GM12878 (cell line): ENCODE measurements at regions not wholly inside any gene's neighbourhood (a gene's known extent, or its start where the extent isn't known, plus 50 kb on each side); places are given as distances from the start of the nearest gene placed in this dataset.

Experiments used
- CEBPB ChIP-seq, 2 experiments: fragments of 150-350 bp in 1 of 2; IDR thresholded peaks; 2 replicates each; pipeline ENCODE4 v1.6.1; 2012 to 2014; ENCODE audit warnings: low read depth in 2 of 2, low read length in 2 of 2, borderline replicate concordance in 1 of 2, inconsistent platforms in 1 of 2
- JUND ChIP-seq: IDR thresholded peaks from 2 replicates; pipeline ENCODE4 v1.6.1; 2012; ENCODE audit warnings: low read depth, mild to moderate bottlenecking, low read length, improper control_type of control experiment, moderate library complexity
- KDM1A ChIP-seq: fragments of 200-600 bp; sonication (generic); IDR thresholded peaks from 2 replicates; pipeline ENCODE4 v1.6.1; 2016; ENCODE audit warnings: borderline replicate concordance
- ZNF622 ChIP-seq: fragments of 450-650 bp; IDR thresholded peaks from 2 replicates; pipeline ENCODE4 v1.6.1; 2017; ENCODE audit warnings: mild to moderate bottlenecking, inconsistent platforms
- TF ChIP-seq, protein P1 (sequence below): IDR thresholded peaks from 2 replicates; pipeline ENCODE4 v1.6.1; 2012; ENCODE audit warnings: low read length, inconsistent platforms
- TF ChIP-seq, protein P2 (sequence below): IDR thresholded peaks from 2 replicates; pipeline ENCODE4 v1.6.1; 2011; ENCODE audit warnings: low read depth, low read length, improper control_type of control experiment, borderline replicate concordance
- TF ChIP-seq, protein P3 (sequence below): fragments of 450-650 bp; IDR thresholded peaks from 2 replicates; pipeline ENCODE4 v1.6.1; 2017; ENCODE audit warnings: mild to moderate bottlenecking, low read depth, inconsistent platforms; ENCODE audit not compliant: poor library complexity, severe bottlenecking

DNA sequence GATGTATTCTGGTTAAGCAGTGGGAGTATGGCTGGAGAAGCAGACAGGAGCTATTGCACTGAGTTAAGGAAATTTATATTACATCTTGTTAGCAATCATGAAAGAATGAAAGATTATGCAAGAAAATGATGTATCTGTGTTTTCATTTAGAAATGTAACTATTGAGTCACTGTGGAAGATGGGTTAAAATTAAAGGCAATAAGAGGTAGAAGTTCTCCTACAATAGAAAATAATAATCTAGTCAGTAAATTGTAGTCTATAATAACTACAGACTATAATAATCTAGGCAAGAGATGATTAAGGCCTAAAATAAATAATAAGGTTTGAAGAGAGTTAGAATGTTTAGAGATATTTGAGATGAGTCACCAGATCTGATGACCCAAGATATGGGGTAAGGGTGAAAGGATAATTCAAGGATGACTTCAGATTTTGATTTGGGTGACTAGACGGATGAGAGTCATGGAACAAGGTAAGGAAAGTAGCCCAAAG is 371.9 kb upstream of the KCNH7 start (continued):
- TF ChIP-seq JUND (no peak), CEBPB (IDR thresholded peaks at IDR 0.05; ENCODE audit: borderline replicate concordance in 1 of 2, low read depth in 2 of 2, low read length in 2 of 2) (no peak), ZNF622 (no peak), KDM1A (no peak)
- TF ChIP-seq, protein P1, sequence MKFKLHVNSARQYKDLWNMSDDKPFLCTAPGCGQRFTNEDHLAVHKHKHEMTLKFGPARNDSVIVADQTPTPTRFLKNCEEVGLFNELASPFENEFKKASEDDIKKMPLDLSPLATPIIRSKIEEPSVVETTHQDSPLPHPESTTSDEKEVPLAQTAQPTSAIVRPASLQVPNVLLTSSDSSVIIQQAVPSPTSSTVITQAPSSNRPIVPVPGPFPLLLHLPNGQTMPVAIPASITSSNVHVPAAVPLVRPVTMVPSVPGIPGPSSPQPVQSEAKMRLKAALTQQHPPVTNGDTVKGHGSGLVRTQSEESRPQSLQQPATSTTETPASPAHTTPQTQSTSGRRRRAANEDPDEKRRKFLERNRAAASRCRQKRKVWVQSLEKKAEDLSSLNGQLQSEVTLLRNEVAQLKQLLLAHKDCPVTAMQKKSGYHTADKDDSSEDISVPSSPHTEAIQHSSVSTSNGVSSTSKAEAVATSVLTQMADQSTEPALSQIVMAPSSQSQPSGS: no peak
- TF ChIP-seq, protein P2, sequence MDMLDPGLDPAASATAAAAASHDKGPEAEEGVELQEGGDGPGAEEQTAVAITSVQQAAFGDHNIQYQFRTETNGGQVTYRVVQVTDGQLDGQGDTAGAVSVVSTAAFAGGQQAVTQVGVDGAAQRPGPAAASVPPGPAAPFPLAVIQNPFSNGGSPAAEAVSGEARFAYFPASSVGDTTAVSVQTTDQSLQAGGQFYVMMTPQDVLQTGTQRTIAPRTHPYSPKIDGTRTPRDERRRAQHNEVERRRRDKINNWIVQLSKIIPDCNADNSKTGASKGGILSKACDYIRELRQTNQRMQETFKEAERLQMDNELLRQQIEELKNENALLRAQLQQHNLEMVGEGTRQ: no peak
- TF ChIP-seq, protein P3, sequence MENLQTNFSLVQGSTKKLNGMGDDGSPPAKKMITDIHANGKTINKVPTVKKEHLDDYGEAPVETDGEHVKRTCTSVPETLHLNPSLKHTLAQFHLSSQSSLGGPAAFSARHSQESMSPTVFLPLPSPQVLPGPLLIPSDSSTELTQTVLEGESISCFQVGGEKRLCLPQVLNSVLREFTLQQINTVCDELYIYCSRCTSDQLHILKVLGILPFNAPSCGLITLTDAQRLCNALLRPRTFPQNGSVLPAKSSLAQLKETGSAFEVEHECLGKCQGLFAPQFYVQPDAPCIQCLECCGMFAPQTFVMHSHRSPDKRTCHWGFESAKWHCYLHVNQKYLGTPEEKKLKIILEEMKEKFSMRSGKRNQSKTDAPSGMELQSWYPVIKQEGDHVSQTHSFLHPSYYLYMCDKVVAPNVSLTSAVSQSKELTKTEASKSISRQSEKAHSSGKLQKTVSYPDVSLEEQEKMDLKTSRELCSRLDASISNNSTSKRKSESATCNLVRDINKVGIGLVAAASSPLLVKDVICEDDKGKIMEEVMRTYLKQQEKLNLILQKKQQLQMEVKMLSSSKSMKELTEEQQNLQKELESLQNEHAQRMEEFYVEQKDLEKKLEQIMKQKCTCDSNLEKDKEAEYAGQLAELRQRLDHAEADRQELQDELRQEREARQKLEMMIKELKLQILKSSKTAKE: no peak
- TF ChIP-seq, all 136 proteins: peak for 0
